OCI-LY7 (cell line): ENCODE measurements at regions not wholly inside any gene's neighbourhood (a gene's known extent, or its start where the extent isn't known, plus 50 kb on each side); places are given as distances from the start of the nearest gene placed in this dataset.

ENCODE experiments used
- BruUV-seq: library from RNA; stranded (reverse); fragments of 400-500 nt; replicated peaks from 2 replicates; lab custom pipeline; 2021; lab: Mats Ljungman, UMichigan
- CTCF ChIA-PET: fragments of 300-600 bp; sonication (Branson Sonifier 250); formaldehyde crosslinking; loops from one replicate; lab custom pipeline; 2022; ENCODE audit warnings: antibody characterized with exemption; ENCODE audit not compliant: unreplicated experiment; lab: Charles Lee
- POLR2A ChIA-PET: fragments of 300-600 bp; sonication (Branson Sonifier 250); formaldehyde crosslinking; loops from one replicate; lab custom pipeline; 2022; ENCODE audit warnings: antibody characterized with exemption; lab: Charles Lee
- DNase-seq: peaks from one replicate; pipeline ENCODE4 v3.0.0-alpha.2; 2015; ENCODE audit warnings: low spot score
- H2AFZ ChIP-seq: fragments of 200-600 bp; sonication (generic), shearing (Covaris generic); 2 replicates; pipeline ENCODE4 v1.6.1; 2014; ENCODE audit warnings: mild to moderate bottlenecking, antibody characterized with exemption, low read length, moderate library complexity
- H3K27ac ChIP-seq: fragments of 200-600 bp; sonication (generic); 2 replicates; pipeline ENCODE4 v1.5.1; 2014; ENCODE audit warnings: mixed run types, low read depth, mild to moderate bottlenecking, moderate library complexity, low read length, inconsistent platforms; ENCODE audit not compliant: poor library complexity, severe bottlenecking
- H3K36me3 ChIP-seq: fragments of 200-600 bp; sonication (generic); 2 replicates; pipeline ENCODE4 v1.6.1; 2014; ENCODE audit warnings: mild to moderate bottlenecking, antibody characterized with exemption, low read length, moderate library complexity, mixed read lengths; ENCODE audit not compliant: insufficient read depth
- H3K4me1 ChIP-seq: fragments of 200-600 bp; sonication (generic); 2 replicates; pipeline ENCODE4 v1.5.1; 2014; ENCODE audit warnings: mild to moderate bottlenecking, low read length; ENCODE audit not compliant: insufficient read depth, poor library complexity, severe bottlenecking
- H3K4me2 ChIP-seq: fragments of 200-600 bp; sonication (generic); 2 replicates; pipeline ENCODE4 v1.6.1; 2014; ENCODE audit warnings: mild to moderate bottlenecking, low read length
- H3K4me3 ChIP-seq: fragments of 200-600 bp; sonication (generic); 2 replicates; pipeline ENCODE4 v1.5.1; 2014; ENCODE audit warnings: mild to moderate bottlenecking, low read depth, low read length; ENCODE audit not compliant: poor library complexity, severe bottlenecking
- H3K79me2 ChIP-seq: fragments of 200-600 bp; sonication (generic); 2 replicates; pipeline ENCODE4 v1.6.1; 2016; ENCODE audit warnings: low read depth, mild to moderate bottlenecking, low read length, moderate library complexity, mixed read lengths; ENCODE audit not compliant: insufficient read depth
- H3K9me2 ChIP-seq: fragments of 200-600 bp; sonication (generic); 2 replicates; pipeline ENCODE4 v1.6.1; 2016; ENCODE audit warnings: mild to moderate bottlenecking, low read length, mixed read lengths; ENCODE audit not compliant: insufficient read depth
- H3K9me3 ChIP-seq: fragments of 200-600 bp; sonication (generic); 2 replicates; pipeline ENCODE4 v1.6.1; 2014; ENCODE audit warnings: mild to moderate bottlenecking, mixed run types, low read length, mixed read lengths
- H4K20me1 ChIP-seq: fragments of 200-600 bp; sonication (generic); 2 replicates; pipeline ENCODE4 v1.6.1; 2014; ENCODE audit warnings: mild to moderate bottlenecking, antibody characterized with exemption, low read length, moderate library complexity, mixed read lengths; ENCODE audit not compliant: insufficient read depth
- EZH2phosphoT487 ChIP-seq: fragments of 200-600 bp; sonication (generic); IDR thresholded peaks from 2 replicates; pipeline ENCODE4 v1.6.1; 2018; ENCODE audit warnings: low read depth, borderline replicate concordance, mild to moderate bottlenecking, mixed run types, antibody characterized with exemption, low read length, moderate library complexity, mixed read lengths
- intact Hi-C: fragments of 100-400 bp; cut with micrococcal nuclease; formaldehyde crosslinking; loops from one replicate; pipeline ENCODE4 v1.10.0; 2022; ENCODE audit not compliant: unreplicated experiment
- TF ChIP-seq, protein P1 (sequence below): fragments of 200-600 bp; sonication (generic); conservative IDR thresholded peaks from 2 replicates; pipeline ENCODE4 v1.5.1; 2014; ENCODE audit warnings: mild to moderate bottlenecking, antibody characterized with exemption, low read length, moderate library complexity, mixed read lengths

GRCh38 chr1:29520571-29521437 is 284.5 kb downstream of the PTPRU start:
- no peak for DNase-seq
- no peak overlapping the region for H3K4me2 ChIP-seq
- no peaks in the 10 kb centered on the region for H3K9me2 ChIP-seq
- intact Hi-C loops = no loop called here
- H3K27ac ChIP-seq = no peak overlapping the region
- no peaks in the 10 kb centered on the region for H3K36me3 ChIP-seq
- no peaks in the 10 kb centered on the region for H4K20me1 ChIP-seq
- no peaks in the 10 kb centered on the region for H3K4me1 ChIP-seq
- ChIA-PET POLR2A (no interaction called here), CTCF (no interaction called here)
- TF ChIP-seq, protein P1, sequence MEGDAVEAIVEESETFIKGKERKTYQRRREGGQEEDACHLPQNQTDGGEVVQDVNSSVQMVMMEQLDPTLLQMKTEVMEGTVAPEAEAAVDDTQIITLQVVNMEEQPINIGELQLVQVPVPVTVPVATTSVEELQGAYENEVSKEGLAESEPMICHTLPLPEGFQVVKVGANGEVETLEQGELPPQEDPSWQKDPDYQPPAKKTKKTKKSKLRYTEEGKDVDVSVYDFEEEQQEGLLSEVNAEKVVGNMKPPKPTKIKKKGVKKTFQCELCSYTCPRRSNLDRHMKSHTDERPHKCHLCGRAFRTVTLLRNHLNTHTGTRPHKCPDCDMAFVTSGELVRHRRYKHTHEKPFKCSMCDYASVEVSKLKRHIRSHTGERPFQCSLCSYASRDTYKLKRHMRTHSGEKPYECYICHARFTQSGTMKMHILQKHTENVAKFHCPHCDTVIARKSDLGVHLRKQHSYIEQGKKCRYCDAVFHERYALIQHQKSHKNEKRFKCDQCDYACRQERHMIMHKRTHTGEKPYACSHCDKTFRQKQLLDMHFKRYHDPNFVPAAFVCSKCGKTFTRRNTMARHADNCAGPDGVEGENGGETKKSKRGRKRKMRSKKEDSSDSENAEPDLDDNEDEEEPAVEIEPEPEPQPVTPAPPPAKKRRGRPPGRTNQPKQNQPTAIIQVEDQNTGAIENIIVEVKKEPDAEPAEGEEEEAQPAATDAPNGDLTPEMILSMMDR = no peak
- no peak for TF ChIP-seq EZH2phosphoT487
- BruUV-seq = no TSS peak
- H3K79me2 ChIP-seq = no peaks in the 10 kb centered on the region
- H3K9me3 ChIP-seq = no peaks in the 10 kb centered on the region
- H2AFZ ChIP-seq = no peak overlapping the region
- no peak overlapping the region for H3K4me3 ChIP-seq

- Histone ChIP-seq H3K9me2 (no peaks in the 10 kb centered on the region), H3K79me2 (no peaks in the 10 kb centered on the region), H3K27ac (no peak overlapping the region), H2AFZ (no peak overlapping the region), H4K20me1 (no peaks in the 10 kb centered on the region), H3K4me2 (no peak overlapping the region), H3K36me3 (no peaks in the 10 kb centered on the region), H3K4me3 (no peak overlapping the region), H3K4me1 (no peaks in the 10 kb centered on the region), H3K9me3 (no peaks in the 10 kb centered on the region)
- BruUV-seq = no TSS peak
- ChIA-PET CTCF (no interaction called here), POLR2A (no interaction called here)
- no peak for DNase-seq
- intact Hi-C loops = no loop called here
- TF ChIP-seq EZH2phosphoT487 = no peak
- TF ChIP-seq, protein P1 = no peak
Measured at GRCh38 chr1:29519788-29520110, 283.4 kb downstream of the PTPRU start.

- H3K27ac ChIP-seq = no peak overlapping the region
- no peaks in the 10 kb centered on the region for H3K79me2 ChIP-seq
- no peak overlapping the region for H3K4me2 ChIP-seq
- H2AFZ ChIP-seq = no peak overlapping the region
- no peaks in the 10 kb centered on the region for H3K9me3 ChIP-seq
- POLR2A ChIA-PET = no interaction called here
- H3K36me3 ChIP-seq = no peaks in the 10 kb centered on the region
- no peaks in the 10 kb centered on the region for H3K9me2 ChIP-seq
- CTCF ChIA-PET = no interaction called here
- DNase-seq = no peak
- H4K20me1 ChIP-seq = no peaks in the 10 kb centered on the region
- no peaks in the 10 kb centered on the region for H3K4me1 ChIP-seq
- TF ChIP-seq EZH2phosphoT487 = no peak
- TF ChIP-seq, protein P1 = no peak
- no TSS peak for BruUV-seq
- H3K4me3 ChIP-seq = no peak overlapping the region
- intact Hi-C loops = no loop called here
Measured at GRCh38 chr1:29519108-29519787, 282.9 kb downstream of the PTPRU start.
